22Rv1 (cell line): ENCODE measurements at regions not wholly inside any gene's neighbourhood (a gene's known extent, or its start where the extent isn't known, plus 50 kb on each side); places are given as distances from the start of the nearest gene placed in this dataset.

Experiments used
- H3K27ac ChIP-seq: fragments of 450-650 bp; 2 replicates; pipeline ENCODE4 v1.5.1; 2017
- ZFX ChIP-seq: fragments of 450-650 bp; IDR thresholded peaks from 2 replicates; pipeline ENCODE4 v1.6.1; 2017; ENCODE audit warnings: antibody characterized with exemption, borderline replicate concordance
- TF ChIP-seq, protein P1 (sequence below): fragments of 450-650 bp; IDR thresholded peaks from 2 replicates; pipeline ENCODE4 v1.5.1; 2017; ENCODE audit warnings: mild to moderate bottlenecking

DNA sequence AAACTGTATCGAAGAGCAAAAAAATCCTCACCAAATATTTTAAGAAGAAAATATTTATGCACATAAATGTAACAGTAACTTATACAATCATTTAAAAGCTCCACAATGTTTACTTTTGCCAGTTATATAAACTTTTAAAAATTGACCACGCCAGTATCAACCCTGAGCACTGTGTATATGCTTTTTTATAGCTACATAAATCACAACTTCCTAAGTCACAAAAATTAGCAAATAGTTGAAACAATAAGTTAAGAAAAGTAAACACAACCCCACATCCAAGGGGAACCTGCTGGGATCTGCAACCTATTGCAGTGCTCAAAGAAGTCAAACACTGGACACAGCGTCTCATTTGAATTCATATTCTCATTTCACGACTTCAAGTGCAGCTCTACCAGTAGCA, 89.8 kb upstream of the DST start:
- no peak overlapping the region for H3K27ac ChIP-seq
- TF ChIP-seq, protein P1, sequence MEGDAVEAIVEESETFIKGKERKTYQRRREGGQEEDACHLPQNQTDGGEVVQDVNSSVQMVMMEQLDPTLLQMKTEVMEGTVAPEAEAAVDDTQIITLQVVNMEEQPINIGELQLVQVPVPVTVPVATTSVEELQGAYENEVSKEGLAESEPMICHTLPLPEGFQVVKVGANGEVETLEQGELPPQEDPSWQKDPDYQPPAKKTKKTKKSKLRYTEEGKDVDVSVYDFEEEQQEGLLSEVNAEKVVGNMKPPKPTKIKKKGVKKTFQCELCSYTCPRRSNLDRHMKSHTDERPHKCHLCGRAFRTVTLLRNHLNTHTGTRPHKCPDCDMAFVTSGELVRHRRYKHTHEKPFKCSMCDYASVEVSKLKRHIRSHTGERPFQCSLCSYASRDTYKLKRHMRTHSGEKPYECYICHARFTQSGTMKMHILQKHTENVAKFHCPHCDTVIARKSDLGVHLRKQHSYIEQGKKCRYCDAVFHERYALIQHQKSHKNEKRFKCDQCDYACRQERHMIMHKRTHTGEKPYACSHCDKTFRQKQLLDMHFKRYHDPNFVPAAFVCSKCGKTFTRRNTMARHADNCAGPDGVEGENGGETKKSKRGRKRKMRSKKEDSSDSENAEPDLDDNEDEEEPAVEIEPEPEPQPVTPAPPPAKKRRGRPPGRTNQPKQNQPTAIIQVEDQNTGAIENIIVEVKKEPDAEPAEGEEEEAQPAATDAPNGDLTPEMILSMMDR: no peak
- TF ChIP-seq ZFX: no peak

DNA sequence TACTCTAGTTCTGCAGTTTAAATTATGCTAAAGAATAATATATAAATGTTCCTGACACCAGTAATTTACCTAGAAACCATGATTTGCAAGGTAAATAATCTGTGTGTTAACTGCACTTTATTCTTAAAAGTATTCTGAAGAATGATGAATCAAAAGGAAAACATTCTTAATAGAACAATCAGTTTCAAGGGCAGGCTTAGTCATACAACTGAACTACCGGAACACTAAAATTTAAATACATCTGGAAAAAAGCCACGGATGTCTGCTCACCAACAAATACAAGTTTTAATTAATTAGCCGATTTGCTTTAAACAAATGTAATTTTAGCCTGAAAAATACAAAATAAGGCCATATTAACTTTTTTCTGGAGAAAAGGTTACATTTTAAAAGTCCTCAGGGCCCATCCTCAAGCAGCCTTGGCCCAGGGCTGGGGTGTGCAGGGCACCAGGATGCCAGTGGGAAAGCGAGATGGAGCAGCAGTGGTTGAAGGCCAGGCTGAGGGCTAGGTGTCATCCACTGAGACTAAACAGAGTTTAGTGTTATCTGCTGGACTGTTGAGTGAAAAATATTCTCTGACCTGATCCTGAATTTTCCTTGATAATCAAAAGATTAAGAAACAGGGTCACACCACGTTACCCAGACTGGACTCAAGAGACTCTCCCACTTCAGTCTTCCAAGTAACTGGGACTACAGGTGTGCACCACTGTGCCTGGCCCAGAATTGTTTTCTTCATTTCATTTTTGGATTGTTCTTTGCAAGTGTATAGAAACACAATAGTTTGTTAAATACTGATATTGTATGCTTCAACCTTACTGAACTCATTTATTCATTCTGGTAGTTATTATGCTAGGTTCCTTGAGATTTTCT, 88.2 kb upstream of the DST start:
- 0 out of 2 replicates have a peak overlapping the region, but pooled peaks have one; percentile 19 for H3K27ac ChIP-seq
- no peak for TF ChIP-seq ZFX
- TF ChIP-seq, protein P1: no peak

DNA sequence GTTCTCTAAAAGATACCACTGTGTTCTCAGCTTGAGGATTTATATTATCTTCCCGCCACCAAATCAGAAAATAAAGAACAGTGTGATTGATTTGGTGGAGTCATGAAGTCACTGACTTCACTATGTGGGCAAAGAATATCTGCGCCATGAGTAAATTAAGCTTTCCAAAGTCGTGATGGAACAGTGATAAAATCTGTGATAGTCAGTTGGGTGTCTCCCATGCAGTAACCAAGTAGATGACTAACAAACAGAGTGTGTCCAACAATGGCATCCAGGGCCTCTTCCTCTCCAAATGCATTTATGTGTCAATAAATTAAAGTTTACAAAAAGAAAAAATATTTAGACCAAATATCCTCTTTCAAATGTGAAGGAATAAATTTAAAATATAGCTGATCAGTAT, 87.0 kb upstream of the DST start:
- TF ChIP-seq, protein P1: no peak
- no peak for TF ChIP-seq ZFX
- H3K27ac ChIP-seq: peak overlapping the region; percentile 68

DNA sequence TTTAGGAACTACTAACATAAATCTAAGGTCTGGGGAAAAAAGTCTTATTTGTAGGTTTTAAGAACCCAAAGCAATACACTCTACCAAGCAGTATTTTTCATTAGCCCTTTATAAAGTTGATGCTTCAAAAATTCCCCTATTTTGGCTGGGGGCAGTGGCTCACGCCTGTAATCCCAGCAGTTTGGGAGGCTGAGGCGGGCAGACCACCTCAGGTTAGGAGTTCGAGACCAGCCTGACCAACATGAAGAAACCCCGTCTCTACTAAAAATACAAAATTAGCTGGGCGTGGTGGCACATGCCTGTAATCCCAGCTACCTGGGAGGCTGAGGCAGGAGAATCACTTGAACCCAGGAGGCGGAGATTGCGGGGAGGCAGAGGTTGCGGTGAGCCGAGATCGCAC, 86.5 kb upstream of the DST start:
- H3K27ac ChIP-seq: peak overlapping the region; percentile 68

GRCh38 chr6:56727097-56727850, 84.6 kb upstream of the DST start:
- no peak for TF ChIP-seq ZFX
- TF ChIP-seq, protein P1: no peak
- peak overlapping the region; percentile 68 for H3K27ac ChIP-seq

GRCh38 chr6:56725254-56725653, 82.6 kb upstream of the DST start:
- H3K27ac ChIP-seq: no peak overlapping the region

GRCh38 chr6:56724455-56724854, 81.8 kb upstream of the DST start:
- no peak overlapping the region for H3K27ac ChIP-seq
- TF ChIP-seq, protein P1: no peak
- TF ChIP-seq ZFX: no peak

More at GRCh38 chr6:56725254-56725653, 82.6 kb upstream of the DST start:
- TF ChIP-seq ZFX: no peak
- TF ChIP-seq, protein P1: no peak
